Cardiac fibroblast (primary cell): ENCODE measurements at regions not wholly inside any gene's neighbourhood (a gene's known extent, or its start where the extent isn't known, plus 50 kb on each side); places are given as distances from the start of the nearest gene placed in this dataset.

ENCODE experiments used
- DNase-seq, 2 donors: peaks; one replicate each; pipeline versions ENCODE4 v3.0.0 to v3.0.0-alpha.2; 2010; ENCODE audit warnings: low read depth in 2 of 2
- H3K4me3 ChIP-seq, 2 donors: replicated peaks in 1 of 2; 1 replicate in 1 of 2; 2 replicates in 1 of 2; pipeline ENCODE4 v1.5.1; 2011; ENCODE audit warnings: low read depth in 2 of 2, low read length in 2 of 2, mild to moderate bottlenecking in 2 of 2, moderate library complexity in 1 of 2
- CTCF ChIP-seq: IDR thresholded peaks from one replicate; pipeline ENCODE4 v1.5.1; 2011; ENCODE audit warnings: low read depth, mild to moderate bottlenecking, low read length, inconsistent platforms

GRCh38 chr16:73817526-73818324, 478.9 kb upstream of the PSMD7 start:
- no peak for TF ChIP-seq CTCF
- DNase-seq: no peak
- no peak overlapping the region for H3K4me3 ChIP-seq

- TF ChIP-seq CTCF: no peak
- H3K4me3 ChIP-seq: no peak overlapping the region
- no peak for DNase-seq
Measured at GRCh38 chr16:73813527-73813926, 483.1 kb upstream of the PSMD7 start.

GRCh38 chr16:73804456-73804855, 492.2 kb upstream of the PSMD7 start:
- DNase-seq: no peak
- no peak for TF ChIP-seq CTCF
- no peak overlapping the region for H3K4me3 ChIP-seq

- TF ChIP-seq CTCF: no peak
- DNase-seq: no peak
- no peak overlapping the region for H3K4me3 ChIP-seq
Measured at GRCh38 chr16:73798471-73798870, 498.1 kb upstream of the PSMD7 start.

- no peak for TF ChIP-seq CTCF
- no peak for DNase-seq
Measured at GRCh38 chr16:73797115-73797514, 499.5 kb upstream of the PSMD7 start.

GRCh38 chr16:73796241-73796640, 500.4 kb upstream of the PSMD7 start:
- no peak for DNase-seq
- TF ChIP-seq CTCF: no peak
- H3K4me3 ChIP-seq: no peak overlapping the region

More at GRCh38 chr16:73797115-73797514, 499.5 kb upstream of the PSMD7 start:
- no peak overlapping the region for H3K4me3 ChIP-seq

- no peak overlapping the region for H3K4me3 ChIP-seq
- peak in 1 of 2 donors; percentile 22 for DNase-seq
- no peak for TF ChIP-seq CTCF
Measured at GRCh38 chr16:73794994-73795393, 501.6 kb upstream of the PSMD7 start.
